C4-2B (cell line): ENCODE measurements at regions not wholly inside any gene's neighbourhood (a gene's known extent, or its start where the extent isn't known, plus 50 kb on each side); places are given as distances from the start of the nearest gene placed in this dataset.

Source experiments
- CTCF ChIP-seq: fragments of 450-650 bp; conservative IDR thresholded peaks from 2 replicates; pipeline ENCODE4 v1.5.1; 2017; ENCODE audit warnings: mild to moderate bottlenecking
- ZFX ChIP-seq: fragments of 450-650 bp; IDR thresholded peaks from 2 replicates; pipeline ENCODE4 v1.6.1; 2017

- TF ChIP-seq CTCF: no peak
- no peak for TF ChIP-seq ZFX
These were observed 314.8 kb downstream of the CYP26B1 start for GRCh38 chr2:71832844-71833243.
